ENCODE measurements at regions not wholly inside any gene's neighbourhood (a gene's known extent, or its start where the extent isn't known, plus 50 kb on each side); places are given as distances from the start of the nearest gene placed in this dataset.

GRCh38 chr12:59839514-59839913 is 243.7 kb downstream of the SLC16A7 start:
- DNase-seq = no peak

GRCh38 chr12:59843260-59843843 is 247.5 kb downstream of the SLC16A7 start:
- DNase-seq = no peak

GRCh38 chr12:59844750-59845149 is 248.9 kb downstream of the SLC16A7 start:
- no peak for DNase-seq

- no peak for DNase-seq
Observed at GRCh38 chr12:59845293-59845692, 249.5 kb downstream of the SLC16A7 start.

- no peak for DNase-seq
Observed at GRCh38 chr12:59847127-59847526, 251.3 kb downstream of the SLC16A7 start.

- no peak for DNase-seq
Observed at GRCh38 chr12:59850268-59850667, 254.4 kb downstream of the SLC16A7 start.

- DNase-seq = no peak
Observed at GRCh38 chr12:59858508-59859170, 262.8 kb downstream of the SLC16A7 start.

- DNase-seq = no peak
Observed at GRCh38 chr12:59859171-59859510, 263.3 kb downstream of the SLC16A7 start.

GRCh38 chr12:59861635-59862034 is 265.8 kb downstream of the SLC16A7 start:
- DNase-seq = no peak

- DNase-seq = no peak
Observed at GRCh38 chr12:59867055-59867454, 271.2 kb downstream of the SLC16A7 start.

GRCh38 chr12:59867689-59868088 is 271.9 kb downstream of the SLC16A7 start:
- no peak for DNase-seq

GRCh38 chr12:59871779-59872178 is 275.9 kb downstream of the SLC16A7 start:
- DNase-seq = no peak

- DNase-seq = no peak
Observed at GRCh38 chr12:59873136-59873535, 277.3 kb downstream of the SLC16A7 start.

GRCh38 chr12:59874781-59875180 is 279.0 kb downstream of the SLC16A7 start:
- DNase-seq = no peak

GRCh38 chr12:59886131-59886733 is 290.4 kb downstream of the SLC16A7 start:
- no peak for DNase-seq

- DNase-seq = no peak
Observed at GRCh38 chr12:59887178-59887577, 291.3 kb downstream of the SLC16A7 start.

- DNase-seq = no peak
Observed at GRCh38 chr12:59890896-59891579, 295.2 kb downstream of the SLC16A7 start.

GRCh38 chr12:59895166-59895775 is 299.4 kb downstream of the SLC16A7 start:
- DNase-seq = no peak

GRCh38 chr12:59904874-59905521 is 309.2 kb downstream of the SLC16A7 start:
- DNase-seq = no peak

- DNase-seq = no peak
Observed at GRCh38 chr12:59911516-59911915, 315.7 kb downstream of the SLC16A7 start.

GRCh38 chr12:59916988-59917387 is 321.2 kb downstream of the SLC16A7 start:
- DNase-seq = no peak

GRCh38 chr12:59927032-59927431 is 331.2 kb downstream of the SLC16A7 start:
- no peak for DNase-seq

- DNase-seq = no peak
Observed at GRCh38 chr12:59928416-59928815, 332.6 kb downstream of the SLC16A7 start.

All from CD4-positive, alpha-beta T cell treated with Interleukin-1 beta for 1 hour (primary cell).